ENCODE measurements at regions not wholly inside any gene's neighbourhood (a gene's known extent, or its start where the extent isn't known, plus 50 kb on each side); places are given as distances from the start of the nearest gene placed in this dataset.
"Not testable (repeated sequence)": the region's sequence is repeated elsewhere in the genome, so short reads cannot be mapped to it uniquely, and the experiment has no call there.

DNA sequence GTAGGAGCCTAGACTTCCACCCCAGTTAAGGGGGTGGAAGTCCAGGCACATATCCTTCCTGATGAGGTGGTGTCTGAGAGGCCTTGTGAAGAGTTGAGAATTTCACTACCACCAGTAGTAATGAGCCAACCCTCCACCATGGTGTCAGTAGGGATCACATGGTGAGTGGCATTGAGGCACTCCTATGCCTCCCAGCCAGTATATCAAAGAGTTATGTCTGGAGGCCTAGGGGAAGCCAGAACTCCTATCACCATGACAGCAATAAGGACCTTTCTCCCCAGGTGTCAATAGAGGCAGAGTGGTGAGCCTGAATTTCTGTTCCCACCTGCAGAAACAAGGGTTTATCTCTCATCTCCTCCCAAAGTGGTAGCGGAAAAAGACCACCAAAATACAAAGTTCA lies 106.6 kb upstream of the ADTRP start:
- DNase-seq, result no peak

DNA sequence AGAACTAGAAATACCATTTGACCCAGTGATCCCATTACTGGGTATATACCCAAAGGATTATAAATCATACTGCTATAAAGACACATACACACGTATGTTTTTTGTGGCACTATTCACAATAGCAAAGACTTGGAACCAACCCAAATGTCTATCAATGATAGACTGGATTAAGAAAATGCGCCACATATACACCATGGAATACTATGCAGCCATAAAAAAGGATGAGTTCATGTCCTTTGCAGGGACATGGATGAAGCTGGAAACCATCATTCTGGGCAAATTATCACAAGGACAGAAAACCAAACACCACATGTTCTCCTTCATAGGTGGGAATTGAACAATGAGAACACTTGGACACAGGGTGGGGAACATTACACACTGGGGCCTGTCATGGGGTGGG lies 104.9 kb upstream of the ADTRP start:
- DNase-seq, result not testable (repeated sequence)

DNA sequence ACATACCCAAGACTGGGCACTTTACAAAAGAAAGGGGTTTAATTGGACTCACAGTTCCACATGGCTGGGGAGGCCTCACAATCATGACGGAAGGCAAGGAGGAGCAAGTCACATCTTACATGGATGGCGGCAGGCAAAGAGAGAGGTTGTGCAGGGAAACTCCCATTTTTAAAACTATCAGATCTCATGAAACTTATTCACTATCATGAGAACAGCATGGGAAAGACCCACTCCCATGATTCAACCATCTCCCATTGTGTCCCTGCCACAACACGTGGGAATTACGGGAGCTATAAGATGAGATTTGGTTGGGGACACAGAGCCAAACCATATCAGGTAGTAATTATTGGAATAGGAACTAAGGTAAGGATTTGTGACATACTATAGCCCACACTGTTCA lies 101.6 kb upstream of the ADTRP start:
- not testable (repeated sequence) for DNase-seq

- DNase-seq, result no peak
Measured at GRCh38 chr6:11878735-11879134, 100.1 kb upstream of the ADTRP start.

- no peak for DNase-seq
Measured at GRCh38 chr6:11878029-11878428, 99.4 kb upstream of the ADTRP start.

DNA sequence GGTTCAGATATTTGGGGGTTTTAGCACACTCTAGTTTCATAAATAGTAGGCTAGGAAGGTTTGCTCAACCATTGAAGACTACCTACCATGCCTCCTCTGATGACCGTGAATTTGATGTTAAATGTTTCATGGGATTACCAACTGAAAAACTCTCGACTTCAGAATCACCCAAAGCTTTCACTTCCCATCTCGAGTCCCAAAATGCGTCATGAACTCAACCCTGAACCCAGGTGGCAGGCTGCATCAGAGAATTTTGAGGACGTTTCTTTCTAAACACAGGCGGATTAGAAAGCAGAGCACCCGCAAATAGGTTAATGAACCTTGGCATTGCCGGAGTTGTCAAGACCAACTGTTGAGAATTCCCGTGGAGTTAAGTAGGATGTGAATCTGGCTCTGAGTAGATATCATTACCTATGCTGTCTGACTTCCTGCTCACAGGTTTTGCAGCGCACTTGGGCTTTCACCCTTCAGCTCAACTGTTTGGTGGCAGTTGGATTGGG lies 98.4 kb upstream of the ADTRP start:
- DNase-seq, result no peak

DNA sequence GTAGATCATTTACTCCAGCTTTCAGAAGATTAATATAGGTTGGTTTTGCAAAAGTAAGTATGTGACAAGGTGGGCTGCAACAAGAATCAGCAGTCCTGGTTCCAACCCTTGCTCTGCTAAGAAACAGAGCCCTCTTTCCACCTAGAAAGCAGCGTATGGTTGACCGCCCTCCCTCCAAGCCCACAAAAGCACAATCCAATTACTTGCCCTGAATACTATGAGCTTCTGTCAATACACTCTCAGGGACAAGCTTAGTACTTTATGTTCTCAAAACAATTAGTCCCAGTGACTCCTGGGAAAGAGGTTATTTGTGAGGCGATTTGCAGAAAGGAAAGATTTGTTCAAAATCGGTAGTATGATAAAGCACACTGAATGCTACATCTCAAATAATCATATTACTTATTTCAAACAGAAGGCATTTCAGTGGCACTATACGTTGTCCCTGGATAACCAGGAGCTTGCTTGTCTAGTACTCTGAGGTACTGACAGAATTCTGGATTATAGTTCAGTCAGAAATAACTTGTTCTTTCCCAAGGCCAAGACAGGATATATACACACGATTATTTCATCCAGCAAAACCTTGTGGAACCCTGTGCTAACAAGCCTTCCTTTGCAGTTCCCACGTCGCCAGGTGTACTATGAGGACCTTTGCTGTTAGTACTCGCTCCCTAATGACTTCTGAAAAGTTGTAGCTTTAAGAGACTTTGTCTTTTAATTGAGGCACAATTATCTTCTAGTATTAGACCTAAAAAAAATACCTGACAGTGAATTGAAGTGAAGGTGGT lies 96.9 kb upstream of the ADTRP start:
- DNase-seq, result no peak

DNA sequence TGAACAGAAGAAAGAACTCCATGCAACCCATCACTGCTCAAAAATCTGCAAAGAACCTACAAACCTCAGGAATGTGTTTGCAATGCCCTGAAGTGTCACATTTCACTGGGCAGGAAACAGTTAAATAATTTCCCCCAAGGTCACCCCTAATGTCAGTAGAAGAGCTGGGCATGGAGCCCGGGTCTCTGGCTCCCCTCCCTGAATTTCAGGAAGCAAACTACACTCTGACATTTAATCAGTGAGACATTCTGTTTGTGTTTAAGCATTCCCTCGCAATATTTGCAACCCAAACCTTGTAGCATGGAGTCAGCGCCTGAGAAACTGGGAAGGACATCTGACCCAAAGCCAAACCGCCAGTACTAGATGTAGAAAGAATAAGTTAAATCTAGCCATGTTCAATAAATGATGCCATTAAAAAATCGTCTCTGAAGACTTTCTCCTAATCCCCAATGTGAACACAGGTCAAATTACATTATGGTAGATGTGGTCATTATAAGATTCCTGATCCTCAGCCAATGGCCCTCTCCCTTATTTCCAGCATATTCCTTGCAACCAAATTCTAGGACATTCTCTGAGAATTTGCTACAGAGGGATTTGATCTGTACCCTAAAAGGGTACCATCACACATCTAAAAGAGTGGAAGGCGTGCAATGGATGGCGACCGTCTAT lies 91.2 kb upstream of the ADTRP start:
- no peak for DNase-seq

DNA sequence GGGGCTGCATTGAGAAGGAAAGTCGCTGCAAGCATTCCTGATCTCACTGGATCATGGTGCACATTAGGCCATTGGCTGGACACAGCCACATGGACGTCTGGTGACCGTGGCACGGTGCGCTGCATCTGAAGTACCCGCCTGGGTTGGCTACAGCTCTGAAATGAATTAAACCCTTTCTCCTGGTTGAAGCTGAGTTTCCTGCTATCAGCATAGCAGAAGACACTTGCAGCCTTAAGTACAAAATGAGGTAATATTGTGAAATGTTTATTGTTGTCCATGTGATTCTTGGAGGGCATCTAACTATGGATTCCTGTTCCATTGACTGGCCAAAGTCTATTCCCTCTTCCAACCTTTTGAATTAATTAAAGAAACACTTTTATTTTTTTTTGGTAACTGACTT lies 89.8 kb upstream of the ADTRP start:
- DNase-seq, result no peak

DNA sequence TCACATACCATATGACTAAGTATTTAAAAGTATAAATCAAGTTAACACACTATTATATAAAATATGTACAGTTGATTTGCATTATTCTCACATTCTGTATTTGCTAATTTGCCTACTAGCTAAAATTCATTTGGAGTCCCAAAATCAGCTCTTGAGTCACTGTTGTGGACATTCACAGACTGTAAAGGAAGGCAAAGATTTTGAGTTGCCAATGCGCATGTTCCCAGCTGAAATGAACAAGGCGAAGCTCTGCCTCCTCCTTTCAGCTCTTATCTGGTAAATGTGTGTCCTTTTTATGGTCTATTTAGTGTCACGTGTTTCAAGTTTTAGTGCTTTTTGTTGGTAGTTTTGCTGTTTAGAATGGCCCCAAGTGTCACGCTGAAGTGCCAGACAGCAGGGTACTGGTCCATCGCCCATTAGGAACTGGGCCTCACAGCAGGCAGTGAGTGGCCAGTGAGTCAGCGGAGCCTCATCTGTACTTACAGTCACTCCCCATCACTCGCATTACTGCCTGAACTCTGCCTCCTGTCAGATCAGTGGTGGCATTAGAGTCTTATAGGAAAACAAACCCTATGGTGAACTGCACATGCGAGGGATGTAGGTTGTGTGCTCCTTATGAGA lies 87.2 kb upstream of the ADTRP start:
- no peak for DNase-seq

GRCh38 chr6:11858439-11858838 lies 79.8 kb upstream of the ADTRP start:
- DNase-seq, result no peak

DNA sequence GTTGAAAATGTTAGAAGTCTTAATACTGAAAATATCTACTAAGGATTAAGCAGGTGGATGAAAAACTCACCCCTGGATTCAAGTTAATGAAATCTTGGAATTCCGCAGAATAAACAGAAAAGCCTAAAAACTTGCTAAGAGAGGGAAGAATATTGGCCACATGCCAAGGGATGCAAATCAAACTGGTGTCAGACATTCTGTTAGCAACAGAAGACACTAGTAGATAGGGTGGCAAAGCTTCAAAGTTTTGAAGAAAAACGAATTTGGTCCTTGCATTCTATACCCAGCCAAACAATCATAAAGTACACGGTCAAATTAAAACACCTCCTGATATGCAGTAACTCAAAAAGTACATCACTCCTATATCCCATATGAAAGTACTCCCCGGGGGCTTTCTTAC lies 77.1 kb upstream of the ADTRP start:
- DNase-seq, result no peak

GRCh38 chr6:11854408-11855165 lies 76.0 kb upstream of the ADTRP start:
- DNase-seq, result no peak

DNA sequence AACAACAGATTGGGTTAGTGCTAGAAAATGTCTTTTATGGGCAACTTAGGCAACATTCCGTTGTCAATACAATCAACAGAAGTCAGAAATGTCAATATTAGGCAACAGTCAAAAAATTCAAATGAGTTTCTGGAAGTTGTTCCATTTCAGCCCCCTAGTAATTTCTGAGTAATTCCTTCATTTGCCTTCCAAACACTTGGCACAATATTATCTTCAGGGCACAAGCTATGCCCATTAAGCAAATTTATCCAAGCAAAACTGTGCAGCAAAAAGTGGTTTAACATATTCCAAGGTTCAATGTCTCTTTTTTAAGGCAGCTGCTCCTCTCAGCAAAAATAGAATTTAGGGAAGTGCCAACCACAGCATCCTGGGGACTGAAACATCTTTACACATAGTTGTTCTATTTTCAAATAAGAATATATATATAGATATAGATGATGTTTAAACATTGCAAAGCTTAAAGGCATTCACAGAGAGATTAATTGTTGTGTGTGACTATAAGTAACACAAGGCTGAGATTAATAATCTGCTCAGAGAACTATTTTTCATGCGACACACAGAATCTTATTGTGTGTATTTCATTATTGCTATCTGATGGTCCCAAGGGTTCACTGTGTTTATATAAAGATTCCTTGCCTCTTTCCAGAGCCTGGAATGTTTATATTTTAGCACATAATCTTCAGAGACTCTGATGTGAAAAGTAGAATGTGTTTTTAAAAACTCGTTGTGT lies 75.2 kb upstream of the ADTRP start:
- no peak for DNase-seq

- no peak for DNase-seq
Measured at GRCh38 chr6:11852061-11852651, 73.6 kb upstream of the ADTRP start.

GRCh38 chr6:11851387-11851786 lies 72.8 kb upstream of the ADTRP start:
- DNase-seq, result no peak

GRCh38 chr6:11848852-11849731 lies 70.5 kb upstream of the ADTRP start:
- no peak for DNase-seq

GRCh38 chr6:11848346-11848651 lies 69.7 kb upstream of the ADTRP start:
- no peak for DNase-seq

DNA sequence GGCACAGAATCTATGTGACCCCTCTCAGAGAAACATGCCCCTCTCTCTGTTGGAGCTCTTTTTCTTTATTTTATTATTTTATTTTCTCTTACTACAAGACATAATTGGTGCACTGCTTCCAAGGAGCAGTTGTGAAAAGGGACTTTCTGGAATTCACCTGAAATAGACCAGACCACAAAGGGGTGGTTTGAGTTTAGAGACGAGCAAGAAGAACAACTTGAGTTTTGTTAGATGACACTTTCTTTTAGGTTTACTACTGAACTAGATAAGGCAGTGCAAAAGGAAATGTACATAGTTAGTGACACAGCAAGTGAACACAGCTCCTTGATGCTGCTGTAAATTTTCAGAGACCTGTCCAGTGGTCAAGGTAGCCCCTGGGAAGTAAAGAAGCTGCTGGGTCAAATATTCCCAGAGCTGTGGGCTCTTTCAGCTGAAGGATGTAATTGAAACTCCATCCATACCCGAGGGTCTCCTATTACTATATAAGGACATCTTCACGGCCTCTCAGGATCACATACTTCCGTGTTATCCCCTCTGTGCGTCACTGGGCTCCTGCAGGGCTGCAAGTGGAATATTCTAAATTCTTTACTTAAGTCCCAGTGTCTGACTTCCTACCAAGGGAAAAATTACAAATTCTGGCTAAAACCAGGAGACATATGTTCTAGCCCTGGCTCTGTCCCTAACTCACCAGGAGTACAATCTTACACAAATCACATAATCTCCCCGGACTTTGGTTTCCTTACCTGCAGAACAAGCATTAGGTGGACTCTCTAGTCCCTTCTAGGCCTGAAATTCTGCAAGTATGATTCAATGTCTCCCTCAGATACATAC lies 69.1 kb upstream of the ADTRP start:
- no peak for DNase-seq

DNA sequence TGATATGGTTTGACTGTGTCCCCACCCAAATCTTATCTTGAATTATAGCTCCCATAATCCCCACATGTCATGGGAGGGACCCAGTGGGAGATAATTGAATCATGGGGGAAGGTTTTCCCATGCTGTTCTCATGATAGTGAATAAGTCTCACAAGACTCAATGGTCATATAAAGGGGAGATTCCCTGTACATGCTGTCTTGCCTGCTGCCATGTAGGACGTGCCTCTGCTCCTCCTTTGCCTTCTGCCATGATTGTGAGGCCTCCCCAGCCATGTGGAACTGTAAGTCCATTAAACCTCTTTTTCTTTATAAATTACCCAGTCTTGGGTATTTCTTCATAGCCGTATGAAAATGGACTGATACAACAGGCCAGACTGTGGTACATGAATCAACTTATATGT lies 68.5 kb upstream of the ADTRP start:
- not testable (repeated sequence) for DNase-seq
